ENCODE measurements at regions not wholly inside any gene's neighbourhood (a gene's known extent, or its start where the extent isn't known, plus 50 kb on each side); places are given as distances from the start of the nearest gene placed in this dataset.

DNA sequence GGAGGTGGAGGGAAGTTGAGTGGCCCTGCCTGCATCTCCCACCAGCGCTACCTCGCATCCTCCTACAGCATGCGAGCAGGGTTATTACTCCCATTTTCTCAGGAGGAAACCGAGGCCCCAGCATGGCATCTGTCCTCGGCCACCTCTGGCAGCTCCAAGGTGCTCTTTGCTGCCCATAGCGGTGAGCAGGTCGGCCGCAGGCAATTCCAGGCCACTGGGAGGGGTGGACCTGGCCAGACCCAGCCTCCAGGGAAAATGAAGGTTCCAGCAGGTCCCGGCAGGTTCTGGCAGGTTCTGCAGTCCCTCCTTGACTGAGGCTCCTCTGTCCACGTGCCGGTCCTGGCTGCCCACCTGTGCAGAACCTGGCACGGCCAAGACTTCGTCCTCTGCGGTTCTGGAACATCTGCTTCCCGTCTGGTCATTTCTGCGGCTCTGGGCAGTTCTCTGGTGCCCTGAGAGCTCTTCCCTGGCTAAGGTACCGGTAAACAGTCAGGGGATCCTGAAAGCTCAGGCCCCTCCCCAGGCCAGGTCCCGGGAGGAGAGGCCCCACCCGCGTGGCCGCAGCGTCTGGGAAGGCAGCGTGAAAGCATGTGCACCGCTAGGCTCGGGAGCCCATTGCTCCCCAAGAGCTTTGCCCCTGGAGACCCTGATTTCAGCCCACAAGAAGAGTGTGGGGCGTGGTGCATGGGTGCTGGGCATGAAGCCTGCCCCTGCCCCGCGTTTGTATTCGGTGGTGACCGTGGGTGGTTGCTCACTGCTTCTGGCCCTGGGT is 112.0 kb upstream of the ADRA2C start:
- TF ChIP-seq POLR2A (IDR thresholded peaks at IDR 0.05): no peak
- TF ChIP-seq, protein P1, sequence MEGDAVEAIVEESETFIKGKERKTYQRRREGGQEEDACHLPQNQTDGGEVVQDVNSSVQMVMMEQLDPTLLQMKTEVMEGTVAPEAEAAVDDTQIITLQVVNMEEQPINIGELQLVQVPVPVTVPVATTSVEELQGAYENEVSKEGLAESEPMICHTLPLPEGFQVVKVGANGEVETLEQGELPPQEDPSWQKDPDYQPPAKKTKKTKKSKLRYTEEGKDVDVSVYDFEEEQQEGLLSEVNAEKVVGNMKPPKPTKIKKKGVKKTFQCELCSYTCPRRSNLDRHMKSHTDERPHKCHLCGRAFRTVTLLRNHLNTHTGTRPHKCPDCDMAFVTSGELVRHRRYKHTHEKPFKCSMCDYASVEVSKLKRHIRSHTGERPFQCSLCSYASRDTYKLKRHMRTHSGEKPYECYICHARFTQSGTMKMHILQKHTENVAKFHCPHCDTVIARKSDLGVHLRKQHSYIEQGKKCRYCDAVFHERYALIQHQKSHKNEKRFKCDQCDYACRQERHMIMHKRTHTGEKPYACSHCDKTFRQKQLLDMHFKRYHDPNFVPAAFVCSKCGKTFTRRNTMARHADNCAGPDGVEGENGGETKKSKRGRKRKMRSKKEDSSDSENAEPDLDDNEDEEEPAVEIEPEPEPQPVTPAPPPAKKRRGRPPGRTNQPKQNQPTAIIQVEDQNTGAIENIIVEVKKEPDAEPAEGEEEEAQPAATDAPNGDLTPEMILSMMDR (IDR thresholded peaks at IDR 0.05): no peak
